ENCODE measurements at regions not wholly inside any gene's neighbourhood (a gene's known extent, or its start where the extent isn't known, plus 50 kb on each side); places are given as distances from the start of the nearest gene placed in this dataset.
"Not testable (repeated sequence)": the region's sequence is repeated elsewhere in the genome, so short reads cannot be mapped to it uniquely, and the experiment has no call there.

GRCh38 chr10:33861016-33861704 is 526.7 kb upstream of the NRP1 start:
- no peak for DNase-seq (ENCODE audit: low spot score)

- no peak for DNase-seq (ENCODE audit: low spot score)
Measured at GRCh38 chr10:33860552-33860951, 526.1 kb upstream of the NRP1 start.

- no peak for DNase-seq (ENCODE audit: low spot score)
Measured at GRCh38 chr10:33859319-33860022, 525.0 kb upstream of the NRP1 start.

- DNase-seq (ENCODE audit: low spot score): no peak
Measured at GRCh38 chr10:33858326-33858725, 523.9 kb upstream of the NRP1 start.

- not testable (repeated sequence) for DNase-seq (ENCODE audit: low spot score)
Measured at GRCh38 chr10:33853221-33853620, 518.8 kb upstream of the NRP1 start.

GRCh38 chr10:33843379-33843778 is 508.9 kb upstream of the NRP1 start:
- DNase-seq (ENCODE audit: low spot score): no peak

- no peak for DNase-seq (ENCODE audit: low spot score)
Measured at GRCh38 chr10:33841678-33842077, 507.2 kb upstream of the NRP1 start.

GRCh38 chr10:33838731-33839130 is 504.3 kb upstream of the NRP1 start:
- DNase-seq (ENCODE audit: low spot score): no peak

- DNase-seq (ENCODE audit: low spot score): no peak
Measured at GRCh38 chr10:33837736-33838135, 503.3 kb upstream of the NRP1 start.

GRCh38 chr10:33835556-33835955 is 501.1 kb upstream of the NRP1 start:
- no peak for DNase-seq (ENCODE audit: low spot score)

GRCh38 chr10:33833566-33833965 is 499.1 kb upstream of the NRP1 start:
- no peak for DNase-seq (ENCODE audit: low spot score)

- no peak for DNase-seq (ENCODE audit: low spot score)
Measured at GRCh38 chr10:33832124-33832787, 497.8 kb upstream of the NRP1 start.

- DNase-seq (ENCODE audit: low spot score): no peak
Measured at GRCh38 chr10:33831591-33831990, 497.1 kb upstream of the NRP1 start.

GRCh38 chr10:33829899-33830298 is 495.4 kb upstream of the NRP1 start:
- not testable (repeated sequence) for DNase-seq (ENCODE audit: low spot score)

GRCh38 chr10:33828592-33828991 is 494.1 kb upstream of the NRP1 start:
- DNase-seq (ENCODE audit: low spot score): no peak

- DNase-seq (ENCODE audit: low spot score): no peak
Measured at GRCh38 chr10:33826186-33826585, 491.7 kb upstream of the NRP1 start.

GRCh38 chr10:33822774-33823173 is 488.3 kb upstream of the NRP1 start:
- DNase-seq (ENCODE audit: low spot score): no peak

GRCh38 chr10:33820531-33820930 is 486.1 kb upstream of the NRP1 start:
- no peak for DNase-seq (ENCODE audit: low spot score)

GRCh38 chr10:33819206-33819605 is 484.7 kb upstream of the NRP1 start:
- no peak for DNase-seq (ENCODE audit: low spot score)

- DNase-seq (ENCODE audit: low spot score): no peak
Measured at GRCh38 chr10:33818343-33818742, 483.9 kb upstream of the NRP1 start.

GRCh38 chr10:33817605-33818004 is 483.1 kb upstream of the NRP1 start:
- no peak for DNase-seq (ENCODE audit: low spot score)

- no peak for DNase-seq (ENCODE audit: low spot score)
Measured at GRCh38 chr10:33815776-33816175, 481.3 kb upstream of the NRP1 start.

- DNase-seq (ENCODE audit: low spot score): no peak
Measured at GRCh38 chr10:33813871-33814270, 479.4 kb upstream of the NRP1 start.

All from putamen (tissue), 1 donor.